SU-DHL-6 (cell line): ENCODE measurements at regions not wholly inside any gene's neighbourhood (a gene's known extent, or its start where the extent isn't known, plus 50 kb on each side); places are given as distances from the start of the nearest gene placed in this dataset.

Experiments
- H2AFZ ChIP-seq: fragments of 200-600 bp; sonication (generic); 2 replicates; pipeline ENCODE4 v1.6.1; 2014; ENCODE audit warnings: low read depth, mild to moderate bottlenecking, moderate library complexity, mixed read lengths, antibody characterized with exemption, low read length; ENCODE audit not compliant: severe bottlenecking
- H3F3A ChIP-seq: fragments of 200-600 bp; shearing (Covaris generic); 2 replicates; pipeline ENCODE4 v1.6.0; 2016; ENCODE audit warnings: antibody characterized with exemption, mild to moderate bottlenecking; ENCODE audit not compliant: insufficient read depth
- H3K27ac ChIP-seq: fragments of 200-600 bp; sonication (generic); 2 replicates; pipeline ENCODE4 v1.5.1; 2016; ENCODE audit warnings: low read depth, mild to moderate bottlenecking, low read length, moderate library complexity, mixed read lengths
- H3K27me3 ChIP-seq: fragments of 200-600 bp; sonication (generic), shearing (Covaris generic); 2 replicates; pipeline ENCODE4 v1.6.0; 2014; ENCODE audit warnings: mild to moderate bottlenecking, low read length
- H3K36me3 ChIP-seq: fragments of 200-600 bp; sonication (generic); 2 replicates; pipeline ENCODE4 v1.6.1; 2014; ENCODE audit warnings: mild to moderate bottlenecking, low read length, mixed read lengths
- H3K4me2 ChIP-seq: fragments of 300-600, 200-600 bp; shearing (Covaris generic), sonication (generic); 2 replicates; pipeline ENCODE4 v1.6.0; 2014; ENCODE audit warnings: low read length, low read depth, mild to moderate bottlenecking; ENCODE audit not compliant: poor library complexity, severe bottlenecking
- H3K4me3 ChIP-seq: fragments of 200-600 bp; sonication (generic); 2 replicates; pipeline ENCODE4 v1.5.1; 2014; ENCODE audit warnings: antibody characterized with exemption, low read length, mild to moderate bottlenecking, mixed read lengths; ENCODE audit not compliant: insufficient read depth, poor library complexity, severe bottlenecking
- H3K79me2 ChIP-seq: fragments of 200-600 bp; sonication (generic); 2 replicates; pipeline ENCODE4 v1.6.1; 2014; ENCODE audit warnings: mild to moderate bottlenecking, low read length, moderate library complexity; ENCODE audit not compliant: insufficient read depth
- H3K9ac ChIP-seq: fragments of 200-600 bp; sonication (generic); 2 replicates; pipeline ENCODE4 v1.7.0; 2014; ENCODE audit warnings: mild to moderate bottlenecking, low read length
- H3K9me2 ChIP-seq: fragments of 200-600 bp; sonication (generic); replicated peaks from 2 replicates; pipeline ENCODE4 v1.6.1; 2014; ENCODE audit warnings: low read length; ENCODE audit not compliant: insufficient read depth
- H3K9me3 ChIP-seq: fragments of 200-600 bp; sonication (generic); 2 replicates; pipeline ENCODE4 v1.6.1; 2014; ENCODE audit warnings: low read length, mixed read lengths; ENCODE audit not compliant: insufficient read depth
- H4K20me1 ChIP-seq: fragments of 200-600 bp; sonication (generic); 2 replicates; pipeline ENCODE4 v1.6.1; 2014; ENCODE audit warnings: low read depth, mild to moderate bottlenecking, antibody characterized with exemption, low read length, moderate library complexity, mixed read lengths
- CTCF ChIP-seq: fragments of 200-600 bp; sonication (generic); IDR thresholded peaks from one replicate; pipeline ENCODE4 v1.5.1; 2017; ENCODE audit warnings: antibody characterized with exemption, mild to moderate bottlenecking, low read length, moderate library complexity; ENCODE audit not compliant: insufficient read depth, poor library complexity, severe bottlenecking
- EZH2phosphoT487 ChIP-seq: fragments of 200-600 bp; sonication (generic), shearing (Covaris generic); conservative IDR thresholded peaks from 2 replicates; pipeline ENCODE4 v1.6.1; 2018; ENCODE audit warnings: mild to moderate bottlenecking, antibody characterized with exemption, low read length, moderate library complexity, mixed read lengths

- Histone ChIP-seq H3K9ac (no peak overlapping the region), H3K79me2 (no peaks in the 10 kb centered on the region), H4K20me1 (no peaks in the 10 kb centered on the region; the same call in 1 of the 2 replicates), H3K36me3 (no peaks in the 10 kb centered on the region), H3K9me3 (no peaks in the 10 kb centered on the region), H3K27me3 (no peaks in the 10 kb centered on the region), H3K27ac (no peak overlapping the region), H2AFZ (no peak overlapping the region), H3K4me2 (no peak overlapping the region), H3F3A (no peaks in the 10 kb centered on the region), H3K9me2 (no peaks in the 10 kb centered on the region), H3K4me3 (no peak overlapping the region)
- no peak for TF ChIP-seq EZH2phosphoT487
- no peak for TF ChIP-seq CTCF
Measured at GRCh38 chr6:133079901-133080300, 161.3 kb upstream of the EYA4 start.

GRCh38 chr6:133083248-133083967 is 157.7 kb upstream of the EYA4 start:
- H3F3A ChIP-seq, result no peaks in the 10 kb centered on the region
- H3K9me2 ChIP-seq, result no peaks in the 10 kb centered on the region
- H3K9me3 ChIP-seq, result no peaks in the 10 kb centered on the region
- H3K9ac ChIP-seq, result no peak overlapping the region
- no peak overlapping the region for H2AFZ ChIP-seq
- H3K4me2 ChIP-seq, result no peak overlapping the region
- H3K27me3 ChIP-seq, result no peaks in the 10 kb centered on the region
- TF ChIP-seq CTCF (no peak), EZH2phosphoT487 (no peak)
- H3K4me3 ChIP-seq, result no peak overlapping the region
- H4K20me1 ChIP-seq, result no peaks in the 10 kb centered on the region; the same call in 1 of the 2 replicates
- no peak overlapping the region for H3K27ac ChIP-seq
- no peaks in the 10 kb centered on the region for H3K79me2 ChIP-seq
- no peaks in the 10 kb centered on the region for H3K36me3 ChIP-seq

GRCh38 chr6:133085471-133085870 is 155.7 kb upstream of the EYA4 start:
- Histone ChIP-seq H3K4me3 (no peak overlapping the region), H3K27me3 (no peaks in the 10 kb centered on the region), H2AFZ (no peak overlapping the region), H3K9me3 (no peaks in the 10 kb centered on the region), H4K20me1 (no peaks in the 10 kb centered on the region; the same call in 1 of the 2 replicates), H3K79me2 (no peaks in the 10 kb centered on the region), H3K4me2 (no peak overlapping the region), H3K9me2 (no peaks in the 10 kb centered on the region), H3K36me3 (no peaks in the 10 kb centered on the region), H3F3A (no peaks in the 10 kb centered on the region), H3K9ac (no peak overlapping the region), H3K27ac (no peak overlapping the region)
- TF ChIP-seq EZH2phosphoT487 (no peak), CTCF (no peak)
